ENCODE measurements at regions not wholly inside any gene's neighbourhood (a gene's known extent, or its start where the extent isn't known, plus 50 kb on each side); places are given as distances from the start of the nearest gene placed in this dataset.

DNA sequence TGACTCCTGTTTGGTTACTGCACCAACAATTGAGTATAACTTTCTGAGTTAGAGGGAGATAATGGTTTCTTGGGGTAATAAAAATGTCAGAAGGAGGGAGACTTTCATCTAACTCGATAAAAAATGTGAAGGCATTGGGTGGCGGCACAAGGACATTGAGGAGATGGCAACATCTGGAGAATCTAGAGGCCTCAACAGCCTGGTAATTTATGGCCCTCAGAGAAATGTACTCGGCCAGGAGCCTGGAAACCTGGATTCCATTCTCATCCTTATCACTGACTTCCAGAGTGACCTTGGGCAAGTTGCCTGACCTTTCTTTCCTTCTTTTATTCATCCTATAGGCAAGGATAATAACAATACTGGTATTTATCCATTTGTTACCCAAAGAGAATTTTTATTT lies 173.5 kb upstream of the MEX3C start:
- Histone ChIP-seq H3K4ac (replicated peaks; ENCODE audit: insufficient read length, low read depth, low read length) (no peak overlapping the region), H2BK5ac (ENCODE audit: low read depth, low read length) (no peak overlapping the region), H3K4me3 (ENCODE audit: extremely low read depth in 1 of 4, insufficient read depth in 2 of 4, low read depth in 3 of 4, low read length in 4 of 4) (no peak overlapping the region), H2BK120ac (replicated peaks; ENCODE audit: low read depth, low read length) (no peak overlapping the region), H3K4me1 (replicated peaks in 1 of 4; ENCODE audit: control insufficient read depth in 3 of 4, insufficient read depth in 4 of 4, low read length in 3 of 4) (no peaks in the 10 kb centered on the region), H2BK20ac (ENCODE audit: low read length) (no peak overlapping the region), H3K79me1 (ENCODE audit: low read depth, low read length) (no peaks in the 10 kb centered on the region), H3K18ac (ENCODE audit: extremely low read depth, low read length) (no peak overlapping the region), H3K4me2 (ENCODE audit: insufficient read depth in 1 of 2, low read depth in 2 of 2, low read length in 2 of 2) (no peak overlapping the region), H3K27me3 (replicated peaks in 1 of 4; ENCODE audit: control insufficient read depth in 3 of 4, extremely low read depth in 1 of 4, insufficient read depth in 3 of 4, low read length in 3 of 4) (no peaks in the 10 kb centered on the region), H2BK15ac (ENCODE audit: low read length) (no peak overlapping the region), H3K23ac (ENCODE audit: insufficient read length) (no peak overlapping the region), H2AK5ac (ENCODE audit: low read depth, low read length) (no peak overlapping the region), H4K20me1 (replicated peaks in 1 of 2; ENCODE audit: control insufficient read depth in 1 of 2, insufficient read depth in 2 of 2, low read length in 2 of 2) (no peaks in the 10 kb centered on the region), H3K36me3 (ENCODE audit: control insufficient read depth in 2 of 4, insufficient read depth in 4 of 4, low read length in 3 of 4) (no peaks in the 10 kb centered on the region), H4K8ac (ENCODE audit: extremely low read depth, insufficient read depth, low read length) (no peak overlapping the region), H3K27ac (ENCODE audit: low read depth, low read length) (no peak overlapping the region), H3K9me3 (ENCODE audit: insufficient read depth in 2 of 2, low read depth in 1 of 2, low read length in 1 of 2) (no peaks in the 10 kb centered on the region), H3K56ac (replicated peaks; ENCODE audit: insufficient read length, low read depth, low read length) (no peak overlapping the region), H2BK12ac (ENCODE audit: low read depth, low read length) (no peak overlapping the region), H3K23me2 (ENCODE audit: low read depth, low read length) (no peaks in the 10 kb centered on the region), H3K14ac (ENCODE audit: insufficient read length) (no peak overlapping the region), H3K9ac (replicated peaks in 1 of 4; ENCODE audit: extremely low read depth in 1 of 4, low read depth in 3 of 4, low read length in 3 of 4) (no peak overlapping the region), H3K79me2 (ENCODE audit: control insufficient read depth in 1 of 2, insufficient read depth in 2 of 2, low read length in 2 of 2) (no peaks in the 10 kb centered on the region), H4K91ac (replicated peaks; ENCODE audit: insufficient read length, low read length) (no peak overlapping the region), H2AFZ (ENCODE audit: low read length) (no peak overlapping the region), H4K5ac (ENCODE audit: insufficient read length, low read depth, low read length) (no peak overlapping the region)
- DNase-seq (ENCODE audit: low read depth in 1 of 2, low spot score in 2 of 2) (no peak), FAIRE-seq (no peak)
- ChIA-PET POLR2A (ENCODE audit: partially characterized antibody) (no interaction called here), CTCF (ENCODE audit: partially characterized antibody) (interaction anchor here (0.6 to 1.6 kb wide), 6 partner anchors 9 to 130 kb away, joined by 3 to 4 read pairs (median 3); no protein-coding TSS in a partner anchor)
- WGBS, 2 experiments (ENCODE audit: extremely low coverage in 1 of 2, insufficient coverage in 1 of 2, insufficient read length in 1 of 2, insufficient replicate concordance in 2 of 2, low coverage in 1 of 2, low lambda C conversion rate in 2 of 2, missing lambda C conversion rate in 1 of 2), result 84% methylated on average over 3 of the region's 3 CpGs; no CpG with 5 or more reads in 1 of the 2 experiments
- TF ChIP-seq GABPA (IDR thresholded peaks at IDR 0.05; ENCODE audit: borderline replicate concordance, insufficient read depth, low read length), result no peak
